HepG2 (cell line): ENCODE measurements at regions not wholly inside any gene's neighbourhood (a gene's known extent, or its start where the extent isn't known, plus 50 kb on each side); places are given as distances from the start of the nearest gene placed in this dataset.

Experiments used
- ATAC-seq: fragments of 200-7000 bp; cut with Tn5 transposase; 3 replicates; pipeline ENCODE4 v1.9.1; 2020; ENCODE audit warnings: mild to moderate bottlenecking, moderate library complexity
- BruUV-seq: library from RNA; stranded (reverse); fragments of 400-500 nt; replicated peaks from 2 replicates; lab custom pipeline; 2021; lab: Mats Ljungman, UMichigan
- CTCF ChIA-PET: fragments of 300-600 bp; formaldehyde crosslinking; extraction: SDS; loops from one replicate; lab custom pipeline; 2021; ENCODE audit warnings: low total read pairs, inconsistent platforms, low intra/inter-chr PET ratio; lab: Yijun Ruan, JAX
- POLR2A ChIA-PET: fragments of 350-600 bp; sonication (Branson Sonifier 250); formaldehyde crosslinking; loops from one replicate; lab custom pipeline; 2020; ENCODE audit warnings: antibody characterized with exemption, inconsistent platforms; lab: Yijun Ruan, JAX
- DNase-seq: peaks from one replicate; pipeline ENCODE4 v3.0.0-alpha.2; 2015; ENCODE audit warnings: low spot score
- FAIRE-seq: peaks from 3 replicates; lab custom pipeline; 2011; peaks lifted over from hg19 to GRCh38; lab: Jason Lieb, UNC
- H2AFZ ChIP-seq: one replicate; pipeline ENCODE4 v1.6.1; 2011; ENCODE audit warnings: low read length, inconsistent platforms
- H3K27ac ChIP-seq: fragments of 300-600 bp; 3 replicates; pipeline ENCODE4 v1.8.0; 2011; ENCODE audit warnings: mixed run types, mild to moderate bottlenecking, mixed read lengths, low read length, inconsistent platforms; ENCODE audit not compliant: insufficient read depth; ENCODE audit errors: extremely low read length
- H3K27me3 ChIP-seq, 2 experiments: fragments of 200-600 bp in 1 of 2; 2 replicates in 1 of 2; 3 replicates in 1 of 2; pipeline versions ENCODE4 v1.6.0 to v1.8.0; 2011; ENCODE audit warnings: low read length in 2 of 2, mild to moderate bottlenecking in 2 of 2, moderate library complexity in 2 of 2, inconsistent platforms in 1 of 2; ENCODE audit not compliant: insufficient read depth in 2 of 2, control insufficient read depth in 1 of 2
- H3K36me3 ChIP-seq, 2 experiments: fragments of 200-600 bp in 1 of 2; replicated peaks in 1 of 2; 2 replicates in 1 of 2; 3 replicates in 1 of 2; pipeline versions ENCODE4 v1.5.1 to v1.8.0; 2011; ENCODE audit warnings: low read length in 2 of 2, inconsistent platforms in 1 of 2; ENCODE audit not compliant: insufficient read depth in 2 of 2, control insufficient read depth in 1 of 2
- H3K4me1 ChIP-seq: 2 replicates; pipeline ENCODE4 v1.5.1; 2012; ENCODE audit warnings: low read length, inconsistent platforms; ENCODE audit not compliant: insufficient read depth
- H3K4me2 ChIP-seq: 2 replicates; pipeline ENCODE4 v1.6.0; 2011; ENCODE audit warnings: low read depth, low read length, inconsistent platforms
- H3K4me3 ChIP-seq, 3 experiments: fragments of 200-600 bp in 1 of 3; sonication (generic), shearing (Covaris generic) in 1 of 3; replicated peaks in 1 of 3; 2 replicates each; pipeline ENCODE4 v1.5.1; 2011 to 2016; ENCODE audit warnings: low read length in 3 of 3, inconsistent platforms in 2 of 3, low read depth in 2 of 3, mild to moderate bottlenecking in 2 of 3, control low read depth in 1 of 3, mixed read lengths in 1 of 3; ENCODE audit not compliant: insufficient read depth in 1 of 3
- H3K79me2 ChIP-seq: one replicate; pipeline ENCODE4 v1.6.1; 2011; ENCODE audit warnings: low read length, inconsistent platforms; ENCODE audit not compliant: insufficient read depth
- H3K9ac ChIP-seq: 2 replicates; pipeline ENCODE4 v1.6.0; 2011; ENCODE audit warnings: mild to moderate bottlenecking, low read depth, low read length, inconsistent platforms; ENCODE audit not compliant: insufficient read depth
- H3K9me3 ChIP-seq: 2 replicates; pipeline ENCODE4 v1.5.1; 2012; ENCODE audit warnings: mild to moderate bottlenecking, low read length
- H4K20me1 ChIP-seq: 2 replicates; pipeline ENCODE4 v1.6.0; 2011; ENCODE audit warnings: inconsistent platforms, mild to moderate bottlenecking, low read length, moderate library complexity; ENCODE audit not compliant: insufficient read depth
- HCFC1 ChIP-seq: fragments of 150-350 bp; IDR thresholded peaks from 2 replicates; pipeline ENCODE4 v1.6.1; 2014; ENCODE audit warnings: low read depth, low read length
- IKZF4 ChIP-seq: sonication (generic); formaldehyde crosslinking; IDR thresholded peaks from 2 replicates; pipeline ENCODE4 v1.5.1; 2020; ENCODE audit warnings: borderline replicate concordance, mild to moderate bottlenecking, low read depth, missing genetic modification reagents; ENCODE audit errors: not compliant biosample characterization
- KAT7 ChIP-seq: IDR thresholded peaks from 2 replicates; pipeline ENCODE4 v1.6.1; 2018; ENCODE audit warnings: borderline replicate concordance, missing compliant biosample characterization
- MAFF ChIP-seq: IDR thresholded peaks from 2 replicates; pipeline ENCODE4 v1.6.1; 2011; ENCODE audit warnings: low read depth, low read length, improper control_type of control experiment
- MLLT10 ChIP-seq: sonication (generic); formaldehyde crosslinking; IDR thresholded peaks from 2 replicates; pipeline ENCODE4 v1.4.0; 2020; ENCODE audit warnings: missing genetic modification reagents
- NR2F2 ChIP-seq: IDR thresholded peaks from 2 replicates; pipeline ENCODE4 v1.6.1; 2012; ENCODE audit warnings: low read depth, inconsistent platforms, borderline replicate concordance
- PAWR ChIP-seq: sonication (generic); formaldehyde crosslinking; IDR thresholded peaks from 2 replicates; pipeline ENCODE4 v1.4.0; 2020; ENCODE audit warnings: missing genetic modification reagents, mild to moderate bottlenecking, borderline replicate concordance
- RBFOX2 ChIP-seq: fragments of 200-400 bp; formaldehyde crosslinking; IDR thresholded peaks from 2 replicates; pipeline ENCODE4 v1.6.1; 2017; ENCODE audit warnings: low read depth, mild to moderate bottlenecking, low read length
- RFX1 ChIP-seq: fragments of 450-650 bp; IDR thresholded peaks from 2 replicates; pipeline ENCODE4 v1.6.1; 2017
- TBX3 ChIP-seq: fragments of 450-650 bp; IDR thresholded peaks from 2 replicates; pipeline ENCODE4 v1.6.1; 2017; ENCODE audit warnings: antibody characterized with exemption, mild to moderate bottlenecking, inconsistent platforms, borderline replicate concordance
- ZBTB8A ChIP-seq: sonication (generic); formaldehyde crosslinking; IDR thresholded peaks from 2 replicates; pipeline ENCODE4 v1.4.0; 2020; ENCODE audit warnings: mild to moderate bottlenecking, low read depth, missing genetic modification reagents, borderline replicate concordance
- ZC3H13 ChIP-seq: sonication (generic); formaldehyde crosslinking; IDR thresholded peaks from 2 replicates; pipeline ENCODE4 v1.8.1; 2023; ENCODE audit warnings: mild to moderate bottlenecking, missing genetic modification reagents, moderate library complexity
- ZFP37 ChIP-seq: sonication (generic); formaldehyde crosslinking; IDR thresholded peaks from 2 replicates; pipeline ENCODE4 v1.4.0; 2020; ENCODE audit warnings: missing genetic modification reagents, borderline replicate concordance
- ZNF703 ChIP-seq: sonication (generic); formaldehyde crosslinking; IDR thresholded peaks from 2 replicates; pipeline ENCODE4 v1.5.1; 2020; ENCODE audit warnings: missing genetic modification reagents, mild to moderate bottlenecking, moderate library complexity, borderline replicate concordance
- ZNF83 ChIP-seq: sonication (generic); formaldehyde crosslinking; IDR thresholded peaks from 2 replicates; pipeline ENCODE4 v1.4.0; 2020; ENCODE audit warnings: missing genetic modification reagents, mild to moderate bottlenecking, borderline replicate concordance
- WGBS: methylation state at CpG from one replicate; pipeline ENCODE4 v1.1.6; 2017; ENCODE audit warnings: low lambda C conversion rate; 5-methylcytosine and 5-hydroxymethylcytosine counted together
- in situ Hi-C: cut with HindIII; loops from 2 replicates; pipeline ENCODE4 v1.10.0; 2017; ENCODE audit warnings: low pct_unique_long_range_greater_than_20kb; ENCODE audit not compliant: extremely low pct_ligation_motif_present
- intact Hi-C: fragments of 100-400 bp; cut with micrococcal nuclease; formaldehyde crosslinking; loops from one replicate; pipeline ENCODE4 v1.10.0; 2022; ENCODE audit not compliant: unreplicated experiment
- TF ChIP-seq, protein P1 (sequence below), 2 experiments: fragments of 450-650 bp in 1 of 2; sonication (generic) in 1 of 2; formaldehyde crosslinking; IDR thresholded peaks; 2 replicates each; pipeline versions ENCODE4 v1.5.0 to v1.8.0; 2020 to 2022; ENCODE audit warnings: mild to moderate bottlenecking in 1 of 2, missing genetic modification reagents in 1 of 2
- TF ChIP-seq, protein P2 (sequence below): sonication (generic); formaldehyde crosslinking; IDR thresholded peaks from 2 replicates; pipeline ENCODE4 v1.5.1; 2020; ENCODE audit warnings: missing genetic modification reagents, mild to moderate bottlenecking, borderline replicate concordance
- TF ChIP-seq, protein P3 (sequence below): sonication (generic); formaldehyde crosslinking; IDR thresholded peaks from 2 replicates; pipeline ENCODE4 v1.5.1; 2020; ENCODE audit warnings: missing genetic modification reagents, mild to moderate bottlenecking, borderline replicate concordance

DNA sequence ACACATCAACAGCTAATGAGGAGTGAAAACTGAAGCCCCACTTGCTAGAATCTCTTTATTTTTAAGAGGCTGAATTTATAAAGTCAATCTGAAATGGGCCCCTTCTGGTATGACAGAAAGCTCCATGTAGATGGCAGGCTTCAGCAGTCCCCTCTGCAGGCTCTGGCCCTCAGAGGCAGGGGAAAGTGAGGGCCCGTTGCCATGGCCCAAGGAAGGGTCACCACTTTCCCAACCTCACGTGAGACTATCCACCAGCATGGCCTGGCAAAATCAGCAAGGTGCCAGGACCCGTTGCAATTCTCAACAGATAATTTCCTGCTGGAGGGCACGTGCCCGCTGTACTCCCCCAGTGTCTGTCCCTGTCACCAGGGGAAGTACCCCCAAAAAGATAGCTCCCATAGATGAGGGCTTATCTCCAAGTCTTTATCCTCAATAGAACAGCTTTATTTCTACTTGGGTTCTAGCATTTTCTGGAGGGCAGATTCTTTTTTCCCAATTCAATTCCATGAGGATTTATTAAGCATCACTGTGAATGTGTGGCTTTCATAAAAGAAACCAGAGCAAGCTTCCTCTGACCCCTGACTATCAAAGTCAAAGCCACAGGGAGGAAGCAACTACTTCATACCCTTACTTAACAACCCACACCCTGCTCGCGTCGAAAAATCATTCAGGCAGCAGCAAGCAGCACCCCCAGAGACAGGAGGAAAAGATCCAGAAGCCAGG is 85.4 kb upstream of the FSTL4 start:
- intact Hi-C loops, result no loop called here
- H3K27me3 ChIP-seq, result peaks cover 0 to 4% of the 10 kb centered on the region in 2 experiments; a peak in 2 of 5 replicates
- no TSS peak for BruUV-seq
- no peak overlapping the region for H3K27ac ChIP-seq
- TF ChIP-seq, protein P1, sequence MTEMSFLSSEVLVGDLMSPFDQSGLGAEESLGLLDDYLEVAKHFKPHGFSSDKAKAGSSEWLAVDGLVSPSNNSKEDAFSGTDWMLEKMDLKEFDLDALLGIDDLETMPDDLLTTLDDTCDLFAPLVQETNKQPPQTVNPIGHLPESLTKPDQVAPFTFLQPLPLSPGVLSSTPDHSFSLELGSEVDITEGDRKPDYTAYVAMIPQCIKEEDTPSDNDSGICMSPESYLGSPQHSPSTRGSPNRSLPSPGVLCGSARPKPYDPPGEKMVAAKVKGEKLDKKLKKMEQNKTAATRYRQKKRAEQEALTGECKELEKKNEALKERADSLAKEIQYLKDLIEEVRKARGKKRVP (CRISPR knock-in tag; IDR thresholded peaks at IDR 0.05), result no peak
- TF ChIP-seq ZNF703, result no peak
- no peak for TF ChIP-seq ZFP37 (CRISPR knock-in tag)
- TF ChIP-seq ZC3H13 (CRISPR knock-in tag), result no peak
- TF ChIP-seq HCFC1, result no peak
- no peak for TF ChIP-seq RFX1
- TF ChIP-seq MAFF, result no peak
- no peak for TF ChIP-seq RBFOX2
- no peak for TF ChIP-seq PAWR
- TF ChIP-seq ZNF83 (CRISPR knock-in tag), result no peak
- TF ChIP-seq NR2F2, result no peak
- TF ChIP-seq IKZF4 (CRISPR knock-in tag), result no peak
- no peak for TF ChIP-seq TBX3
- no peak for TF ChIP-seq ZBTB8A (CRISPR knock-in tag)
- TF ChIP-seq, protein P2, sequence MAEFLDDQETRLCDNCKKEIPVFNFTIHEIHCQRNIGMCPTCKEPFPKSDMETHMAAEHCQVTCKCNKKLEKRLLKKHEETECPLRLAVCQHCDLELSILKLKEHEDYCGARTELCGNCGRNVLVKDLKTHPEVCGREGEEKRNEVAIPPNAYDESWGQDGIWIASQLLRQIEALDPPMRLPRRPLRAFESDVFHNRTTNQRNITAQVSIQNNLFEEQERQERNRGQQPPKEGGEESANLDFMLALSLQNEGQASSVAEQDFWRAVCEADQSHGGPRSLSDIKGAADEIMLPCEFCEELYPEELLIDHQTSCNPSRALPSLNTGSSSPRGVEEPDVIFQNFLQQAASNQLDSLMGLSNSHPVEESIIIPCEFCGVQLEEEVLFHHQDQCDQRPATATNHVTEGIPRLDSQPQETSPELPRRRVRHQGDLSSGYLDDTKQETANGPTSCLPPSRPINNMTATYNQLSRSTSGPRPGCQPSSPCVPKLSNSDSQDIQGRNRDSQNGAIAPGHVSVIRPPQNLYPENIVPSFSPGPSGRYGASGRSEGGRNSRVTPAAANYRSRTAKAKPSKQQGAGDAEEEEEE (CRISPR knock-in tag), result no peak
- no peak for TF ChIP-seq MLLT10 (CRISPR knock-in tag)
- TF ChIP-seq, protein P3, sequence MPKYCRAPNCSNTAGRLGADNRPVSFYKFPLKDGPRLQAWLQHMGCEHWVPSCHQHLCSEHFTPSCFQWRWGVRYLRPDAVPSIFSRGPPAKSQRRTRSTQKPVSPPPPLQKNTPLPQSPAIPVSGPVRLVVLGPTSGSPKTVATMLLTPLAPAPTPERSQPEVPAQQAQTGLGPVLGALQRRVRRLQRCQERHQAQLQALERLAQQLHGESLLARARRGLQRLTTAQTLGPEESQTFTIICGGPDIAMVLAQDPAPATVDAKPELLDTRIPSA (CRISPR knock-in tag), result no peak
- TF ChIP-seq KAT7, result no peak
- CTCF ChIA-PET, result no interaction called here
- in situ Hi-C loops, result no loop called here
- no peaks in the 10 kb centered on the region for H4K20me1 ChIP-seq
- H3K4me2 ChIP-seq, result no peak overlapping the region
- H3K4me3 ChIP-seq, result no peak overlapping the region
- ATAC-seq (no peak), DNase-seq (no peak), FAIRE-seq (no peak)
- H3K4me1 ChIP-seq, result no peaks in the 10 kb centered on the region
- H3K9me3 ChIP-seq, result no peaks in the 10 kb centered on the region
- no peak overlapping the region for H2AFZ ChIP-seq
- 33% methylated on average over 8 of the region's 8 CpGs for WGBS
- POLR2A ChIA-PET, result no interaction called here
- H3K9ac ChIP-seq, result no peak overlapping the region
- no peaks in the 10 kb centered on the region for H3K36me3 ChIP-seq
- no peaks in the 10 kb centered on the region for H3K79me2 ChIP-seq
